ENCODE measurements at regions not wholly inside any gene's neighbourhood (a gene's known extent, or its start where the extent isn't known, plus 50 kb on each side); places are given as distances from the start of the nearest gene placed in this dataset.

DNA sequence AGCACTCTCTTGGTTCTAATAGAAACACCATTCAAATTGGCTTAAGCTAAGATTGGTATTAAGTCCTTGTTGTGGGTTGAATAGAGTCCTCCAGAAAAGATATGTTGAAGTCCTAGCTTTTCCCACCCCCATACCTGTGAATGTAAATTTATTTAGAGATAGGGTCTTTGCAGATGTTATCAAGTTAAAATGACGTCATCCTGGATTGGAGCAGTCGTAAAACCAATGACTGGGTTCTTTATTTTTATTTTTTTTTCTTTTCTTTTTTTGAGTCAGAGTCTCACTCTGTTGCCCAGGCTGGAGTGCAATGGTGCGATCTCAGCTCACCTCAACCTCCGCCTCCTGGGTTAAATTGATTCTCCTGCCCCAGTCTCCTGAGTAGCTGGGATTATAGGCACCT is 658.6 kb upstream of the RBFOX1 start:
- TF ChIP-seq POLR2A (IDR thresholded peaks at IDR 0.05; ENCODE audit: low read depth, low read length) (no peak), TAF1 (IDR thresholded peaks at IDR 0.05; ENCODE audit: borderline replicate concordance, low read depth, low read length) (no peak), POLR2AphosphoS5 (IDR thresholded peaks at IDR 0.05; ENCODE audit: low read depth, low read length) (no peak)

Data from GM12892 (cell line).